Gastrocnemius medialis (tissue), 4 donors: ENCODE measurements at regions not wholly inside any gene's neighbourhood (a gene's known extent, or its start where the extent isn't known, plus 50 kb on each side); places are given as distances from the start of the nearest gene placed in this dataset.

Source experiments
- POLR2A ChIP-seq, 2 donors: fragments of 450-650 bp; IDR thresholded peaks; one replicate each; pipeline ENCODE4 v1.6.1; 2017; ENCODE audit warnings: antibody characterized with exemption in 2 of 2, mild to moderate bottlenecking in 2 of 2, moderate library complexity in 2 of 2
- TF ChIP-seq, protein P1 (sequence below), 5 experiments: fragments of 450-650 bp in 3 of 5; fragments of 200-600 bp in 2 of 5; sonication (generic) in 2 of 5; IDR thresholded peaks in 4 of 5; conservative IDR thresholded peaks in 1 of 5; 1 replicate in 4 of 5; 2 replicates in 1 of 5; pipeline ENCODE4 v1.5.1; 2016 to 2019; ENCODE audit warnings: antibody characterized with exemption in 5 of 5, mild to moderate bottlenecking in 3 of 5, moderate library complexity in 3 of 5

DNA sequence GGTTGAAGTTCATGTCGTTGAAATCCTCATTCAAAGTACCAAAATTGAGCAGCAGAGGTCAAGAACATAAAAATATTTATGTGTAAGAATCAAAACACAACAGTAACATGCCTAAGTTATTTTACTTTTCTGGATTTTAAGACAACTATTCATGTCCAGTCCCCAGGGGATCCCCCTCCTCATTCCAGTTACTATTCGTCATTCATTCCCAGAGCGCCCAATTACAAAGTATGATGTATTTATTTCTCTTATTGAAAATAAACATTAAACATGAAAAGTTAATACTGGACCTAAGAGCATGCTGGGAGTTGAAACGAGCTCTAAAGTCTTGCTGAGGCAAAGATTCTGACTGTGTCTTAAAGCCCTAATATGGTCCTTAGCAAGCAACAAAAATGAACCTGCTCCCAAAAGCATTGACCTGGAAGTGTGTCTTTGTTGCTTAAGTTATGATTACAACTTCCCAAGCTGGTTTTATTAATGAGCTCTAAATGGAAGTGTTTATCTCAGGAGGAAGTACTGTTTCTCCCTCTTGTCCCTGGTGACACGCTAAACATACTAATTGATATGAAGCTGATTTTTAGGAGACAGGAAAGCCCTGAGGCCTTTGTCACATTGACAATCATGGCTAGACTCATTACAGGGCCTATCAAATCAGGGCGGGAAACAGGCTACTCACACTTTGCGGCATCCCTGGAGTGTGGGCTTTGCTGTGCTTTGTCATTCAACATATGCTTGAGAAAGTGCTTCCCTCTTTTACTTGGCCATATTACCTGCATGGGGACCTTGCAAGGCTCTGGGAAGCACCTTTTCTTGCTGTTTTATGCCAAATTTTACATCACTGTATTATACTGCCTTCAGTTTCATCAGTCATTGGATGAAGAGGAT is 192.2 kb upstream of the DTNBP1 start:
- TF ChIP-seq, protein P1, sequence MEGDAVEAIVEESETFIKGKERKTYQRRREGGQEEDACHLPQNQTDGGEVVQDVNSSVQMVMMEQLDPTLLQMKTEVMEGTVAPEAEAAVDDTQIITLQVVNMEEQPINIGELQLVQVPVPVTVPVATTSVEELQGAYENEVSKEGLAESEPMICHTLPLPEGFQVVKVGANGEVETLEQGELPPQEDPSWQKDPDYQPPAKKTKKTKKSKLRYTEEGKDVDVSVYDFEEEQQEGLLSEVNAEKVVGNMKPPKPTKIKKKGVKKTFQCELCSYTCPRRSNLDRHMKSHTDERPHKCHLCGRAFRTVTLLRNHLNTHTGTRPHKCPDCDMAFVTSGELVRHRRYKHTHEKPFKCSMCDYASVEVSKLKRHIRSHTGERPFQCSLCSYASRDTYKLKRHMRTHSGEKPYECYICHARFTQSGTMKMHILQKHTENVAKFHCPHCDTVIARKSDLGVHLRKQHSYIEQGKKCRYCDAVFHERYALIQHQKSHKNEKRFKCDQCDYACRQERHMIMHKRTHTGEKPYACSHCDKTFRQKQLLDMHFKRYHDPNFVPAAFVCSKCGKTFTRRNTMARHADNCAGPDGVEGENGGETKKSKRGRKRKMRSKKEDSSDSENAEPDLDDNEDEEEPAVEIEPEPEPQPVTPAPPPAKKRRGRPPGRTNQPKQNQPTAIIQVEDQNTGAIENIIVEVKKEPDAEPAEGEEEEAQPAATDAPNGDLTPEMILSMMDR (IDR thresholded peaks at IDR 0.05 in 4 of 5, conservative IDR thresholded peaks at IDR 0.05 in 1 of 5) = no peak
- TF ChIP-seq POLR2A (IDR thresholded peaks at IDR 0.05) = no peak
